ENCODE measurements at regions not wholly inside any gene's neighbourhood (a gene's known extent, or its start where the extent isn't known, plus 50 kb on each side); places are given as distances from the start of the nearest gene placed in this dataset.

- no peak for DNase-seq (ENCODE audit: low read depth)
- H3K4me3 ChIP-seq (ENCODE audit: low read depth, low read length) = no peak overlapping the region
- TF ChIP-seq CTCF (IDR thresholded peaks at IDR 0.05; ENCODE audit: insufficient read depth, low read length) = no peak
These were observed 112.8 kb downstream of the DUSP6 start for GRCh38 chr12:89239534-89239933.

GRCh38 chr12:89238593-89238992 lies 113.7 kb downstream of the DUSP6 start:
- no peak overlapping the region for H3K4me3 ChIP-seq (ENCODE audit: low read depth, low read length)
- TF ChIP-seq CTCF (IDR thresholded peaks at IDR 0.05; ENCODE audit: insufficient read depth, low read length) = no peak
- peak; percentile 33 for DNase-seq (ENCODE audit: low read depth)

- no peak for TF ChIP-seq CTCF (IDR thresholded peaks at IDR 0.05; ENCODE audit: insufficient read depth, low read length)
- no peak for DNase-seq (ENCODE audit: low read depth)
- no peak overlapping the region for H3K4me3 ChIP-seq (ENCODE audit: low read depth, low read length)
These were observed 114.5 kb downstream of the DUSP6 start for GRCh38 chr12:89237763-89238162.

- H3K4me3 ChIP-seq (ENCODE audit: low read depth, low read length) = no peak overlapping the region
- DNase-seq (ENCODE audit: low read depth) = no peak
- no peak for TF ChIP-seq CTCF (IDR thresholded peaks at IDR 0.05; ENCODE audit: insufficient read depth, low read length)
These were observed 115.4 kb downstream of the DUSP6 start for GRCh38 chr12:89236748-89237383.

GRCh38 chr12:89236237-89236636 lies 116.1 kb downstream of the DUSP6 start:
- TF ChIP-seq CTCF (IDR thresholded peaks at IDR 0.05; ENCODE audit: insufficient read depth, low read length) = no peak
- peak; percentile 27 for DNase-seq (ENCODE audit: low read depth)
- no peak overlapping the region for H3K4me3 ChIP-seq (ENCODE audit: low read depth, low read length)

- no peak for DNase-seq (ENCODE audit: low read depth)
- TF ChIP-seq CTCF (IDR thresholded peaks at IDR 0.05; ENCODE audit: insufficient read depth, low read length) = no peak
- H3K4me3 ChIP-seq (ENCODE audit: low read depth, low read length) = no peak overlapping the region
These were observed 116.9 kb downstream of the DUSP6 start for GRCh38 chr12:89235189-89235993.
